GF-D8 (cell line): ENCODE measurements at regions not wholly inside any gene's neighbourhood (a gene's known extent, or its start where the extent isn't known, plus 50 kb on each side); places are given as distances from the start of the nearest gene placed in this dataset.
A peak's percentile ranks its signal among the peaks of the same experiment; 100 is the strongest.

Experiments
- DNase-seq: peaks from one replicate; lab custom pipeline; 2025; lab: John Stamatoyannopoulos, UW

DNA sequence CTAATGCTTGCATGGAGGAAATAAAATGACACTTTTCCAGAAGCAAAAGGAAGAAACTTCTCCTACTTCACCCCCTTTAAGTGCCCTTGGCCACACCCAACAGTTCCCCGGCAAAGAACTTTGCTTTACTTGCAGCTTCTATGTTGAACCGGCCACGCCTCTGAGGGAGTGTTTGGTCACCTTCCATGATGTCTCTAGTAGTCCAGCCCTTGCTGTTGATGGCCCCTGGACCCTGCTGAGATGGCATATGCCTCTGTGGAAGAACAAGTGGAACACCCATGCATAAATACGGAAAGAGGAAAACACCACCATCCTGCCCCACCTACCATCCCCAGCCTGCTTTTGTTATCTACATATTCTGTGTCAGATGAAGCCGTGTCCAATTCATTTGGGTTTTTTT, 218.3 kb upstream of the POU3F3 start:
- no peak for DNase-seq

DNA sequence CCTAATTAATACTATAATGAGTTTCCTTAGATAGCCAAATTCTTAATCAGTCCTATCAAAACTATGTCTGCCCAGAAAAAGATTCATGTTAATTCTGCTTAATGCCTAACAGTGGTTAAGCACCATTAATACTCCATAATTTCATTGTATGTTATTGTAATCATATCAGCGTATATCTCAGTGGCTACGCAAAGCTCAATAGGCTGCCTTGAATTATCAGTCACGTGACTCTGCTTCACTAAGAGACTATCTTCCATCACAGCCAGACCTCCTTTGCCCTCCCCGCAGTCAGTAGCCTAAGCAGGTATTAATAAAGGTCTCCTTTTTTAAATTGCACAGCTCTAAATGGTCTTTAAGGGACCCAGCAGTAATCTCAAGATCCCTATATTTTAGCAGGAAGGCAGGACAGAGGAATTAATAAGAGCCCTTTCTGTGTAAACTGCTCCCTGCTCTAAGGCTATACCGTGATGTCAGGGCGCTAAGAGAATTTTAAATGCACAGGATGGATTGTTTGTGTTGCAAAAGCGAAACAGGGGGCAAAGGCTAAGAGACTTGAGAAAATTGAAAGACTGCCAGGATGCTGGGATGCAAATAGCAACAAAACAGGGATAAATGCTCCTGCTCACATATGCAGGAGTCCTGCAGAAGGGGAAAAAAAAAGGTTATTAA, 215.6 kb upstream of the POU3F3 start:
- no peak for DNase-seq

DNA sequence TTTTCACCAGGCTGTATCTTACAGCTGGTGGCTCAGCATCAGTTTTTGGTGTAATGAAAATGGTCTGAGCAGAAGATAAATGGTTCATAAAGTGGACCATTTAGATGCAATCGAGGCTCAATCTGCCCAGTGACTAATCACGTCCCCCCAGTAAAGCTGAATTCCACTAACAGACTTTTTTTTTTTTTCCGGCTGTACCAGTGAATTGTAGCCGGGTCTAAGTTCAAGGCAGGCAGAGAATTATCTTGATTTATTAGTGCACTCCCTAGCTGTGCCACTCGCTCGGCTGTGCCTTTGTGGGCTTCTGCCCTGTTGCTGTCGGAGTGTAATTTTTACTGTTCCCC, 215.1 kb upstream of the POU3F3 start:
- DNase-seq: no peak

DNA sequence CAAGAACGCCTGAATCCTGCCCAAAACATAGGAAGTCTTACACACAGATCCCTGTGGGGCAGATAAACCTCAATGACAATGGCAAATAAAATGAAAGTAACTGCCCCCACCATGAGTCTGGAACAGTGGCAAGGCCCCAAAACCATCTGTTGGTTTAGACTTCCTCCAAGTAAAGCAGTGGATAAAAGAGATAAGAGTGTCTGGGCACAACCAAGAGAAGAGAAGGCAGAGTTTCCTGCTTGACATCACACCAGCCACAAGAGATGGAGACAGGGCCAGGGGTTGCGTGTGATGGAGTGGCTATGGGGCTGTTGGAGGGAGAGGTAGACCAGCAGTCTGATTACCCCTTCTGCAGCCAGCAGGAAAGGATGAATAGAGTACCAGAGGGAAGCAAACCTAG, 212.1 kb upstream of the POU3F3 start:
- DNase-seq: peak; percentile 81

DNA sequence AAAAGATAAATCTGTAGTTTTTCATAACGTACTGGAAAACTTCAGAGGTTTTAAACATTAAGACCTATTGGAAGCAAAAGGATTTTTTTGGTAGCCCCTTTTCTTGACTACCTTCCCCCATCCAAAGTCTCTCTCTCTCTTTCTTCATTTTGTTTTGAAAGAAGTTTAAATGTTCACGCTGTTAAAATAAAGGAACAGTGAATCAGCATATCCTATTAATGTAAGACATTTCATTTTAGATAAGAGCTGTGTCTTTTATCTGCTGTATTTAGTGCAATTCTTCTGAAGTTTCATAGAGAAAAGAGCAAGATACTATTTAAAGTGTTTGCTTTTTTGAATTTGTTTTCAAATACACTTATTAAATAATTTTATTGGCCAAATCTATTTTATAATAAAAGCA, 205.5 kb upstream of the POU3F3 start:
- DNase-seq: no peak

DNA sequence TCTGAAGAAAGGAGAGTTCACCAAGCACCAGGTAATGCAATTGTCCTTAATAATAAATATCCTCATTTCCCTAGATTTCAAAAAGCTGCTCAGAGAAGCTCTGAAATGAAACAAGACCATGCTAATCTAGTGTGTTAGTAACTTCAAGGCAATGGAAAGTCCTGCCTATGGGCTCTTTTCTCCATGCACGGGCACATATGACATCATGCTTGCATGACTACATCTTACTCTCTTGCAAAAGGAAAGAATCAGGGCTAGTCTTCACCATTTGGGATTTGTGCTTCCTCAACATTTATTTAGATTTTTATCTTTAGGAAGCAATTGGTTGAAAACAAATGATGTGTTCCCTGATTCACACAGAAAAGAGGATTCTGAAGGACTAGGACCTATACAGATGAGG, 204.0 kb upstream of the POU3F3 start:
- DNase-seq: no peak

DNA sequence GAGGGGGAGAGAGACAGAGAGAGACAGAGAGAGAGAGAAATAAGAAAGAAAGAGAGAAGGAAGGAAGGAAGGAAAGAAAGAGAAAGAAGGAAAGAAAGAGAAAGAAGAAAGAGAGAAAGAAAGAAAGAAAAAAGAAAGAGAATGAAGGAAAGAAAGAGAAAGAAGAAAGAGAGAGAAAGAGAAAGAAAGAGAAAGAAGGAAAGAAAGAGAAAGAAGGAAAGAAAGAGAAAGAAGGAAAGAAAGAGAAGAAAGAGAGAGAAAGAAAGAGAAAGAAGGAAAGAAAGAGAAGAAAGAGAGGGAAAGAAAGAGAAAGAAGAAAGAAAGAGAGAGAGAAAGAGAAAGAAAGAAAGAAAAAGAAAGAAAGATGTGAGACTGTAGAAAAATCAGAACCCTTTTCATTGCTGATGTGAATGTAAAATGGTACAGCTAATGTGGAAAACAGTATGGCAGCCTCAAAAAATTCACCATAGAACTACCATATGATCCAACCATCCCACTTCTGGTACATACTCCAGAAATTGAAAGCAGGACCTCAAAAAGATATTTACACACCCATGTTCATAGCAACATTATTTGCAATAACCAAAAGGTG, 203.4 kb upstream of the POU3F3 start:
- no peak for DNase-seq

DNA sequence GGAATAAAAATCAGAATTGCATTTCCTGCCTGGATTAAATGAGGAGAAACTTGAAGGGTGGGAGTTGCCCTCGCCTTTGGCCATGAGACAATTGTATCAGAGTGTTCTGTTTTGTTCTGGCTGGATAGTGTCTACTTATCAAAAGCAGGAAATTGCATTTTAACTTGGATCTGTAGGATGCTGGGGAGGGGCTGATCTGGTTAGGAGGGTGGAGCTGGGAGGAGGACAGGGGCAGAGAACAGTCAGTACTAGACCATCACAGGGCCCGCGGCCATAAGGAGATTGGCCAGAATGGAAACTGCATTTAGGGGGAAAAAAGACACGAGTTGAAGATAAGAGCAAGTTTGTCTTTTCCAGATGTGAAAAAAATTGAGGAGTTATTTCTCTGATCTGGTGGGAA, 199.1 kb upstream of the POU3F3 start:
- no peak for DNase-seq

DNA sequence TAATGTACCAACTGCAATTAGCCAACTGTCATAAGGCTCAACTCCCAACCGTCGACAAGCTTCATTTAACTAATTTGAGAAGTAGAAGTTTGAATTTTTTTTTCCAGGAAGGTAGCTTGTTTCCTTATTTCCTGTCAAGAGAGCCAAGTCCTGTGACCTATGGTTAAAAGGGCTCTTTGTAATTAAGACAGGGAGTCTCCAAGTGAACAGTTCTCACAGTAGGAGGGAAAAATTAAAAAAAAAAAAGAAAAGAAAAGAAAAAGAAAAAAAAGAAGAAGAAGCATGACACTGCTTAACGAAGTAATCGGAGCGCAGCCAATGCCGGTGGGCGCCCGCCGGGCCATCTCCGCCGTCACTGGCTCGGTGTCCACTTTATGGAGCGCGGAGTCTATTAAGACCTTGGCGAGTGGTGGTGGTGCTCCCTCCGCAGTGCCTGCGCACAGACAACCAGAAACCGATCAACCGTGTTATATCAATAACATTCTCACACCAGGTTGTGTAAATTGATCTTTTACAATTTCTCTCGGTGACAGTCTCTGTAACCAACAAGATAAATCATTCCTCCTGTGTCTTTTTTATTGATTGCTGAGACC, 197.2 kb upstream of the POU3F3 start:
- DNase-seq: peak; percentile 85

DNA sequence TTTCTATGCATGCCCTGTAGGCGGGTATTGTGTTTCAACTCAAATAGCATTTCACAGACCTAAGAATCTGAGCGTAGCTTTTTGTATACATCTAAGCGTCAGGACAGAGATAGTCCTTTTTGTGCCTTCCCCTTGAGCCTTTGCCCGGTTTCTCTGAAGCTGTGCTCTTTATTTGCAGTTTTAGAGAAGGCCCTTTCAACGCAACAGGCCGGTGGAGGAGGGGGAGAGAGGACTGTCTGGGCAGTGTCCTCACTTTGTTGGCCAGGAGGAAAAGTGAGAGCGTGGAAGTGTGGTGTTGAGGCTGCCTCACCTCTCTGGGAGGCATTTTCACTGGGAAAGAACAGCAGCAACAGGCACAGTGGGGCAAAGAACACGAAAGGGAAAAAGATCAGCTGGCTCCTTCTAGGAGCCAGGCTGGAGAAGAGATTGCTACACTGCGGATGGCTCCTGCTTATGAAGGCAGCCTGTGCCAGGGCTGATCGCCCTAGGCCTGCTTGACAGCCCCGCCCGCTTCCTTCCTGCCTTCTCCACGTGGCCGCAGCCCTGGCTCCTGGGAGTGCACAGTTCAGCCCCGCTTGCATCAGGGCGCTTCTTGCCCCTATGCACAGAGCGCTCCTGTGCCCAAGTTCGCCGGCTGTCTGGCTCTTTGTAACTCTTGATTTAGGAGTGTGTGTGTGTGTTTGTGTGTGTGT, 195.6 kb upstream of the POU3F3 start:
- DNase-seq: peak; percentile 84

DNA sequence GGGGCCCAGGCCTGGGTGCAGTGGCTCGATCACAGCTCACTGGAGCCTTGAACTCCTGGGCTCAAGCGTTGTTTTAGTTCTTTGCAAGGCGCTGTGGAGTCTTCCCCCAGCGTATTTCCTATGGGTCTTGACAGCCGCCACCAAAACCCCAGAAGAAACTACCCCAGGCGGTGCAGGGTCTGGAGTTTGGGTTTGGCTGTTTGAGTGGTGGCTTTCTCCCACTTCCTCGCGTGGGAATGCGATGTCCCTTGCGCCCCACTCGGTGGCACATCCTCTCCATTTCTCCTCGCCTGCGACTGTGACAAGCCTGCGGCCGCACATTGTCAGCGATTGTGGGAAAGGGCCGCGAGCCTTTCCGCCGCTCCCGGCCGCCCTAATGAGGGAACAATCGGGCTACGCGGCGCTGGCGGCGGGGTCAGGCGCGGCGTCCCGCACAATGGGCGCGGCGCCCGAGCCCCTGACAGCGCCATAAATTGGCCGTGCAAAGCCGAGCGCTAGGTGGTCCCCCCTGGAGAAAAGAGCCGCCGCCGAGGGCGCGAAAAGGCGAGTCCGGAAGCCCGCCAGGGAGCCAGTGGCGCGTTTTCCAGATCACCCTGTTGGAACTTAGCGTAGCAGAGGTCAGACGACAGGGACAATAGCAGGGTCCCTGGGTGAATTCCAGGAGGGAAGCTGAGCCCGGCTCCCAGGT, 194.9 kb upstream of the POU3F3 start:
- no peak for DNase-seq

DNA sequence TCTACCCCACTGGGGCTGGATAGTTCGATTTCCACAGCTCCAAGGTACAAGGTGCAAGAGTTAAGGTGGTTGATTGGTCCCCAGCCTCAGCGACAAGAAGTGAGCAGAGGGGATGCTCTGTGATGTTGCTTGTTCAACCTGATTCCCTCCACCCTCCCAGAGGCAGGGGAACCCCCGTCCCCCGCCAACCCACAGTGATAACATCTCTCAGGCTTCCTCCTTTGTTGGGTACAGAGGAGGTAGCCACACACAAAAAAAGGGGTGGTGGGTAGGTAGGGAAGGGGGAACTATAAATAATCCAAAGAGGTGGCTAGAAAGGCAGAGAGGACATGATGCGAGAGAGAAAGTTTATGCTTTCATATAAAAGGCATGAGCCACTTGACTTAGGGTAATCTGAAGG, 192.9 kb upstream of the POU3F3 start:
- DNase-seq: no peak

DNA sequence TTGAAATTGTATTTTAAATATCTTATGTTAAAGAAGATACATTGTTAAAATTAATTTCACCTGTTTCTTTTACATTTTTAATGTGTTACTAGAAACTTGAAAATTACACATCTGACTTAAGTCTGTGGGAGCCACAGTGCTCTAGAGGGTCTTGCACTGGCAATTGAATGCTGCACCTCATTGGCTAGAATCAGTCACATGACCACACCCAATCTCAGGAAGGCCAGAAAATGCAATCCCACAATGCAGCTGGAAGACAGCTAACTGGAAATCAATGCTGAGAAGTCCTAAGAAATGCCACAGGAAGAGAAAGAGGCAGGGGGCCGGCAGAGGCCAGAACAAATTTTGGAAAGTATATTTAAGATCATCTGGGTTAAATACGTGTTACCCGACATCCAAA, 189.2 kb upstream of the POU3F3 start:
- DNase-seq: no peak

DNA sequence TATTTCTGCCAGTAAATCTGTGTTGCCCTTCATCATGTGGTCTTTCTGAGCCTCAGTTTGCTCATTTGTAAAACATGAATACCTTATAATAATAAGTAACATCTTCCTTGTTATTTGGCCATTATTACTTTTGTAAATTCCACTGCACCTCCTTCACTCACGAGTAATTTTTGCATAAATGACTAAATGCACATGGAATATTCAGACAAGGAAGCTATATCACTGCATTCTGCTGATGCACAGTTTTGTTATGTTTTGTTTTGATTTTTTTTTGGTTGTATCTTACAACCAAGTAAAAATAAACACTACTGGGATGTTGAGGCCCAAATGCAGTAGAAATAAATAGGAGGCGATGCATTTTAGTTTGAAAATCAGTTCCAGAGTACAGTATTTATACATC, 185.3 kb upstream of the POU3F3 start:
- no peak for DNase-seq

DNA sequence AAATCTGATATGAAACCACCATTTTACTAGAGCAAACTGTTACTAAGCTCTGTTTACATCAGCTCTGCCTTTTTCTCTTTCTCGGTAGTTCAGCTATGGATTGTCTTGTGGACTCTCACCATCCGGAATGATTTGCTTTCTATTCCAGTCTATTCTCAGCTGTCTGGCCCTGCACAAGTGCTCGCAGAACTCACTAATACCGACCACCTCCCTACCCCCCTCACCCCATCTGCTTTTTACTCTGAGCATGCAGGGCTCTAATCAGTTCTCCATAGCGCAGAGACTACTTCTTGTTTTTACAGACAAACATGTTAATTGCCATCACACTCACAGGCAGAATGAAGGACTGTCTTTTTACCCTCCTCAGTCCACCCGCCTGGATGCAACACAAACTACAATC, 180.7 kb upstream of the POU3F3 start:
- DNase-seq: no peak

DNA sequence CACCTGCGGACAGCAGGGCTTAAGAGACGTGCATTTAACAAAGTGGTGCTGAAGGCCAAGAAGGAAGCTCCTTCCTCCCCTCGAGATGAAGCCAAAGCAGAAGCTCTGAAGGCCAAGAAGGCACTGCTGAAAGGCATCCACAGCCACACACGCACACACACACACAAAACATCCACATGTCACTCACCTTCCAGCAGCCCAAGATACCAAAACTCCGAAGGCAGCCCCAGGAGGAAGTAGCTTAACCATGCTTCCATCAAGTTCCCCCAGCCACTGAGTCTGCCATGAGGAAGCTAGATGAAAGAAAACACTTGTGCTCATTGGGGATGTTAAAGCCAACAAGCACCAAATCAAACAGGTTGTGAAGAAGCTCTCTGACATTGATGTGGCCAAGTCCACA, 175.7 kb upstream of the POU3F3 start:
- DNase-seq: no peak

DNA sequence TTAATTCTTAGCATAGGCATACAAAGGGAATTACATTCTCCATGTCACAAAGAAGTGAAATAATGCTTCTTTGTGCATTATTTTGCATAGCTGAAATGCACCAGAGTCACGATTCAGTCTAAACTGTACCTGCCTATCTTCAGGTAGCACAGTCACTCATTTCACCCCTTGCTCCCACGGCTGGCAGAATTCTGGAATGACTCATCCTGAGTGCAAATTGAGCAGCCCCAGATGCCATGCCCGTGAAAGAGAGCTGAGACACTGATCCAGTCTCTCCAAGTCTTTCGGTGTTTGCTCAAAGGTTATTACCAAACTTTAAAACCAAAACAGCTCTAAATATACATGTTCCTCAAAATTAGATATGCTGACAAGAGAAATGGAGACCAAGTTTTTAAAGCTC, 168.3 kb upstream of the POU3F3 start:
- no peak for DNase-seq

DNA sequence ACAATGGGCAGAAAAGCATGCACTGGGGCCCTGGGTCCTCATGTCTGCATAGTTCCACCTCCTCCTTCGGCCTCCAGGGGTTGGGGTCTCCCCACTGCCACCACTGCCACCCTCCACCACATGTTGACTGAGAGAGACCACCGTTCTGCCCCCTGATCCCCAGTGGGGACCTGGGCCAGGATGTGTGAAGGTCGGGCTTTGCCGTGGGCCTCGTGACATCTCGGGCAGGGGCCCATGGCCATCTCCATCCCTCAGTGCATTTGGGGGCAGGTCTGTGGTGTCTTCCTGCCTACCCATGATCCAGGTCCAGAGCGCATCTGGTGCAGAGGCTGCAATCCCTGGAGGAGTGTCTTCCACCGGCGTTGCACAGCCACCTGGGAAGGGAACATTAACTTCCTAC, 166.8 kb upstream of the POU3F3 start:
- no peak for DNase-seq

DNA sequence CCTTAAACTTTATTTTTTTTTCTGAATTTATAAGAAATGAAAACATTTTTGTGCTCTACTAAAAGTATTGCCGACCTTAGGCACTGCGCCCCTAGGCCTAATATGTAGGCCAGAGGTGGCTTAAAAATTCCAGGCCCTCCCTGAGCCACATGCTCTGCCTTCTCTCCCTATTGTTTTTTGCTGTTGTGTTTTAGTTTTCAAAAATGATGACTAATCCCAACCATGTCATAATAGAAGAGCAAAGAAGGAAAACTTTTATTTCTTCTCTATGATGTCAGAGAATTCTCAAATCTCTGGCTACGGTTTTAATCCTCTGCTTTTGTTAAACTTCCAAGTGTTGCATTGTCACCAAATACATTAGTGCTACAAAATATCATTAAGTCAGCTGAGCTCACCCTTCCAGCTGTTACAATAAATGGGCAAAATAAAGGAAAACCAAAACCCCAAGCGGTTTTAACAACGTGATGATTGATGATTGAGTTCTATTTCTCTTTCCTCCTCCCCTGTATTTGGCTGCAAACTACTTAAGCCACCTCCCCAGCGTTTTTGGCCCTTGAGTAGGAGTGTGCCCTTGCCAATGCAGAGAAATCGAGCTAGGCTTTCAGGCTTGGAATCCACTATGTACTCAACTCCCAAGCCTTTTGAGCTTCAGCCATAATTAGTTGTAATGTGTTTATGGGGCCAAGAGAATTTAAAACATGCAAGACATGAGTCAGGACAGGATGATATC, 163.5 kb upstream of the POU3F3 start:
- no peak for DNase-seq

DNA sequence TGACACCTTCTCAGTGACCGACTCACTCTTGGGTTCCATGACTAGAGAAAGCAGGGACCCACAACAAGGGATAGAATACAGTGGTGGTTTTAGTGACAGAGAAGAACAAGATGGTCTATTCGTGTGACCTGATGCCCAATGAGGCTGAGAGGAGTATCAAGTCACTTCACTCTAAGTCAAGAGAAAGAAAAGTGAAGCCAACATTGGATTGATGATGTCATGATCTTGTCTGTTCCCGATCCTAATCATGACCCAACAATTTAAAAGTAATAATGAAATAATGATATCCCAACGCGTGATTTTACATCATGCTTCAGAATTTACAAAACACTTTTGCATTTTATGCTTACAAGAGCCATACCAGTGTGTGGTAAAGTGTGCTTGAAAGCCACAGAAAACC, 155.6 kb upstream of the POU3F3 start:
- DNase-seq: no peak

DNA sequence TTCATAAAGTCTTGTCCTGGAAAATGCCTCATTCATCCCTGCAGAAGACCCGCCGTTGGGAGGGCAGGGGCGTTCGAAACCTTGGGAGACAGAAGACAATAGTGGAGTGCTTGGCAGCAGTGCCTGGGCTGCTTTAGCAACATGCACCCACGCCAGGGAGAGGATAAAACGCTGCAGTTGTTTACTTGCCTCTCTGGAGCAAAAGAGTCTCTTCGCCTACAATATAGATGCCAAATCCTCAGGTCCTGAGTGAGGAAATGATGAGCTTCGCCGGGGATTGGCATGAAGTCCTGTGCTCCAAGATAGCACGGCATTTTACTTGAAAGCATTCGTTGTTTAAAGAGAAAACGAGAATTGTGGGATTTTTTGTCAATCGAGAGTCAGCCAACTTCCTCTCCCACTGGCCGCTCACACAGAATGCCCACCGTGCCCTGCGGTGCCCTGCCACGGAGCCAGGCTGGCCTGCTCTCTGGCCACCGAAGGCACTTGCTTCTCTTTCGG, 152.5 kb upstream of the POU3F3 start:
- no peak for DNase-seq
